ENCODE measurements at regions not wholly inside any gene's neighbourhood (a gene's known extent, or its start where the extent isn't known, plus 50 kb on each side); places are given as distances from the start of the nearest gene placed in this dataset.
A peak's percentile ranks its signal among the peaks of the same experiment; 100 is the strongest.

DNA sequence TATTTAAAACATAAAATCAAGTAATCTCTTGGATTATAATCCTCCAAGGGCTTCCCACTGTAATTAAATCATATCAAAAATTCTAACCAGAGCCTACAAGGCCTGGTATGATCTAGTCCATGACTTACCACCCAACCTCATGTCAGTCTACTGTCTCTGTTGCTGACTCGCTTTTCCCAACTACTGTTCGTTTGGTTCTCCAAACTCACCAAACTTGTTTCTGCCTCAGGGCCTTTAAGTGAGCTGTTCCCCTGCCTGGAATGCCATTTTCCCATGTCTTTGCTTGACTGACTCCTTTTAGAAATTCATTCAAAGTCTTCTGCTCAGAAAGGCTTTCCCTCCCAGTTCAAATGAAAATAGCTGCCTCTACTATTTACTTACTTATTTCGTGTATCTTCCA, 95.9 kb downstream of the ZC3H11B start:
- Histone ChIP-seq H3K27me3 (ENCODE audit: control insufficient read depth, insufficient read depth, low read length) (no peaks in the 10 kb centered on the region), H3K4me3 (ENCODE audit: low read length in 3 of 3) (no peak overlapping the region), H3K4me1 (ENCODE audit: control insufficient read depth in 2 of 3, insufficient read depth in 2 of 3, low read depth in 1 of 3, low read length in 3 of 3) (no peaks in the 10 kb centered on the region), H3K36me3 (ENCODE audit: control insufficient read depth in 2 of 3, insufficient read depth in 3 of 3, low read length in 3 of 3) (no peaks in the 10 kb centered on the region), H3K9me3 (ENCODE audit: control insufficient read depth in 2 of 3, insufficient read depth in 1 of 3, low read length in 3 of 3) (no peaks in the 10 kb centered on the region), H3K27ac (ENCODE audit: low read depth in 2 of 2, low read length in 2 of 2) (no peak overlapping the region), H3K9ac (ENCODE audit: low read length in 3 of 3) (no peak overlapping the region)
- FAIRE-seq = no peak
- DNase-seq = no peak
- TF ChIP-seq, protein P1, sequence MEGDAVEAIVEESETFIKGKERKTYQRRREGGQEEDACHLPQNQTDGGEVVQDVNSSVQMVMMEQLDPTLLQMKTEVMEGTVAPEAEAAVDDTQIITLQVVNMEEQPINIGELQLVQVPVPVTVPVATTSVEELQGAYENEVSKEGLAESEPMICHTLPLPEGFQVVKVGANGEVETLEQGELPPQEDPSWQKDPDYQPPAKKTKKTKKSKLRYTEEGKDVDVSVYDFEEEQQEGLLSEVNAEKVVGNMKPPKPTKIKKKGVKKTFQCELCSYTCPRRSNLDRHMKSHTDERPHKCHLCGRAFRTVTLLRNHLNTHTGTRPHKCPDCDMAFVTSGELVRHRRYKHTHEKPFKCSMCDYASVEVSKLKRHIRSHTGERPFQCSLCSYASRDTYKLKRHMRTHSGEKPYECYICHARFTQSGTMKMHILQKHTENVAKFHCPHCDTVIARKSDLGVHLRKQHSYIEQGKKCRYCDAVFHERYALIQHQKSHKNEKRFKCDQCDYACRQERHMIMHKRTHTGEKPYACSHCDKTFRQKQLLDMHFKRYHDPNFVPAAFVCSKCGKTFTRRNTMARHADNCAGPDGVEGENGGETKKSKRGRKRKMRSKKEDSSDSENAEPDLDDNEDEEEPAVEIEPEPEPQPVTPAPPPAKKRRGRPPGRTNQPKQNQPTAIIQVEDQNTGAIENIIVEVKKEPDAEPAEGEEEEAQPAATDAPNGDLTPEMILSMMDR (IDR thresholded peaks at IDR 0.05; ENCODE audit: borderline replicate concordance, extremely low read depth, insufficient read depth) = no peak
- intact Hi-C loops (cut with DNase I) = no loop called here

DNA sequence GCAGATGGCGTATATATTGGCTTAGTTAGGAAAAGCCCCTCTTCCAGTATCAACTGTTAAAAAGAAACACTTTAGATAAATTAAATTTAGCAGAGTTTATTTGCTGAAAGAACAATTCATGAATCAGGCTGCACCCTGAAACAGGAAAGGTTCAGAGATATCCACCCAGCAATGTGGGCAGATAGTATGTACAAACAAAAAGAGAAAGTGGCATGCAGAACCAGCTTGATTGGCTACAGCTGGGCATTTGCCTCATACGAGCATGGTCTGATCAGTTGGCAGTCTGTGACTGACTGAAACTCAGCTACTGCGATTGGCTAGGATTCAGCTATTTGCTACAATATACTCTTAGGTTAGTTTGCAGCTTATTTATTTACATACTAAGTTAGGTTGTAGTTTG, 98.2 kb downstream of the ZC3H11B start:
- DNase-seq (no peak), FAIRE-seq (no peak)
- no peaks in the 10 kb centered on the region for H3K4me1 ChIP-seq (ENCODE audit: control insufficient read depth in 2 of 3, insufficient read depth in 2 of 3, low read depth in 1 of 3, low read length in 3 of 3)
- H3K27me3 ChIP-seq (ENCODE audit: control insufficient read depth, insufficient read depth, low read length) = no peaks in the 10 kb centered on the region
- intact Hi-C loops (cut with DNase I) = no loop called here
- H3K9ac ChIP-seq (ENCODE audit: low read length in 3 of 3) = no peak overlapping the region
- H3K9me3 ChIP-seq (ENCODE audit: control insufficient read depth in 2 of 3, insufficient read depth in 1 of 3, low read length in 3 of 3) = no peaks in the 10 kb centered on the region
- no peak overlapping the region for H3K27ac ChIP-seq (ENCODE audit: low read depth in 2 of 2, low read length in 2 of 2)
- TF ChIP-seq, protein P1 (IDR thresholded peaks at IDR 0.05; ENCODE audit: borderline replicate concordance, extremely low read depth, insufficient read depth) = no peak
- no peaks in the 10 kb centered on the region for H3K36me3 ChIP-seq (ENCODE audit: control insufficient read depth in 2 of 3, insufficient read depth in 3 of 3, low read length in 3 of 3)
- H3K4me3 ChIP-seq (ENCODE audit: low read length in 3 of 3) = no peak overlapping the region

DNA sequence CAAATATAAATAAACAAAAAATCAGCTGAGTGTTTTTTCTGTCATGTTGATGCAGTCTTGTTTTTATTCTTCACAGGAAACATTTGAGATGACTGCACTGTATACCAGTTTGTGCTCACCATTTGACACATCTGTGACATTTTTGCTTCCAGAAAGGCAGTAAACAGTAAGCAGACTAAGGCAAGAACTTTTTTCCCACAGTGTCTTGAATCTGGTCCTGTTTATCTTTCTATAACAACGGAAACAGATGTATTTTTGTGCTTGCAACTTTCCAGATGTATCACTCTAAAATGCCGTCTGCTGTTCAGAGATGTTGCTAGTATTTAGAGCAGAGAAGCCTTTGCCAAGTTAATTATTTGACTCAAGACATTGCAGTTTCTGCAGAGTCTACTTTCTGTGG, 105.5 kb downstream of the ZC3H11B start:
- Histone ChIP-seq H3K4me3 (ENCODE audit: low read length in 3 of 3) (no peak overlapping the region), H3K36me3 (ENCODE audit: control insufficient read depth in 2 of 3, insufficient read depth in 3 of 3, low read length in 3 of 3) (no peaks in the 10 kb centered on the region), H3K27me3 (ENCODE audit: control insufficient read depth, insufficient read depth, low read length) (no peaks in the 10 kb centered on the region), H3K27ac (ENCODE audit: low read depth in 2 of 2, low read length in 2 of 2) (no peak overlapping the region), H3K9me3 (ENCODE audit: control insufficient read depth in 2 of 3, insufficient read depth in 1 of 3, low read length in 3 of 3) (no peaks in the 10 kb centered on the region), H3K9ac (ENCODE audit: low read length in 3 of 3) (no peak overlapping the region), H3K4me1 (ENCODE audit: control insufficient read depth in 2 of 3, insufficient read depth in 2 of 3, low read depth in 1 of 3, low read length in 3 of 3) (no peaks in the 10 kb centered on the region)
- DNase-seq (peak in 1 of 5 donors; percentile 11), FAIRE-seq (no peak)
- intact Hi-C loops (cut with DNase I) = no loop called here
- TF ChIP-seq, protein P1 (IDR thresholded peaks at IDR 0.05; ENCODE audit: borderline replicate concordance, extremely low read depth, insufficient read depth) = no peak

DNA sequence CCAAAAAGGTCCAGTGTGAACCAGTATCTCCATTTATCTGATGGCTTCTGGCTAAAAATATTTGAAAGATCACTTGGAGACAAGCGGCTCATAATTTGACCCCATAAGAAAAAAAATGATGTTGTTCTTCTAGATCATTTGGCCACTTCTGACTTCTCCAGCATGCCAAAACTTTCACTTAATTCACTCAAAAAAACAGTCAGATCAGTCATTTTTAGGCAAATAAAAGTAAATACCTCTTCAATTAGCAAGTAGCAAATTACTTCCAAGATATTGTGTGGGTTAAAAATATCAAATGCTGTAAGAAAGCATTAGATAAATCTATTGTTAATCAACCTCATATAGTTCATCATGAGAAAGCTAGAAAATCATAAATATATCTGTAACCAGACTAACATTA, 106.0 kb downstream of the ZC3H11B start:
- H3K4me1 ChIP-seq (ENCODE audit: control insufficient read depth in 2 of 3, insufficient read depth in 2 of 3, low read depth in 1 of 3, low read length in 3 of 3) = no peaks in the 10 kb centered on the region
- H3K4me3 ChIP-seq (ENCODE audit: low read length in 3 of 3) = no peak overlapping the region
- intact Hi-C loops (cut with DNase I) = no loop called here
- no peak for DNase-seq
- H3K36me3 ChIP-seq (ENCODE audit: control insufficient read depth in 2 of 3, insufficient read depth in 3 of 3, low read length in 3 of 3) = no peaks in the 10 kb centered on the region
- no peak for FAIRE-seq
- H3K9ac ChIP-seq (ENCODE audit: low read length in 3 of 3) = no peak overlapping the region
- H3K27ac ChIP-seq (ENCODE audit: low read depth in 2 of 2, low read length in 2 of 2) = no peak overlapping the region
- TF ChIP-seq, protein P1 (IDR thresholded peaks at IDR 0.05; ENCODE audit: borderline replicate concordance, extremely low read depth, insufficient read depth) = no peak
- no peaks in the 10 kb centered on the region for H3K9me3 ChIP-seq (ENCODE audit: control insufficient read depth in 2 of 3, insufficient read depth in 1 of 3, low read length in 3 of 3)
- no peaks in the 10 kb centered on the region for H3K27me3 ChIP-seq (ENCODE audit: control insufficient read depth, insufficient read depth, low read length)

Measured in kidney (tissue), 13 donors.